MM.1S (cell line): ENCODE measurements at regions not wholly inside any gene's neighbourhood (a gene's known extent, or its start where the extent isn't known, plus 50 kb on each side); places are given as distances from the start of the nearest gene placed in this dataset.
"Not testable (repeated sequence)": the region's sequence is repeated elsewhere in the genome, so short reads cannot be mapped to it uniquely, and the experiment has no call there.

ENCODE experiments used
- DNase-seq: peaks from one replicate; pipeline ENCODE4 v3.0.0-alpha.2; 2015
- H2AFZ ChIP-seq: fragments of 300-600 bp; sonication (generic); 2 replicates; pipeline ENCODE4 v1.6.0; 2016; ENCODE audit warnings: antibody characterized with exemption, low read length
- H3F3A ChIP-seq: fragments of 300-600 bp; sonication (generic); 2 replicates; pipeline ENCODE4 v1.6.1; 2016; ENCODE audit warnings: mild to moderate bottlenecking, antibody characterized with exemption, low read length, moderate library complexity, mixed read lengths; ENCODE audit not compliant: insufficient read depth
- H3K27ac ChIP-seq: fragments of 300-600 bp; sonication (generic); 2 replicates; pipeline ENCODE4 v1.5.1; 2016; ENCODE audit warnings: mild to moderate bottlenecking, low read length
- H3K27me3 ChIP-seq: fragments of 300-600 bp; sonication (generic); replicated peaks from 2 replicates; pipeline ENCODE4 v1.6.0; 2016; ENCODE audit warnings: low read length; ENCODE audit not compliant: insufficient read depth
- H3K36me3 ChIP-seq: fragments of 300-600 bp; sonication (generic); replicated peaks from 2 replicates; pipeline ENCODE4 v1.6.1; 2016; ENCODE audit warnings: mild to moderate bottlenecking, low read length, mixed read lengths; ENCODE audit not compliant: insufficient read depth
- H3K4me1 ChIP-seq: fragments of 300-600 bp; sonication (generic); 2 replicates; pipeline ENCODE4 v1.6.1; 2016; ENCODE audit warnings: low read length, mixed read lengths
- H3K4me2 ChIP-seq: fragments of 300-600 bp; sonication (generic); 2 replicates; pipeline ENCODE4 v1.6.0; 2016; ENCODE audit warnings: low read depth, low read length
- H3K4me3 ChIP-seq: fragments of 300-600 bp; sonication (generic); 2 replicates; pipeline ENCODE4 v1.5.1; 2016; ENCODE audit warnings: low read length, mixed read lengths
- H3K79me2 ChIP-seq: fragments of 300-600 bp; sonication (generic); 2 replicates; pipeline ENCODE4 v1.6.1; 2016; ENCODE audit warnings: mixed run types, low read length, mixed read lengths
- H3K9ac ChIP-seq: fragments of 300-600 bp; sonication (generic); 2 replicates; pipeline ENCODE4 v1.6.1; 2016; ENCODE audit warnings: low read length, mixed read lengths
- H3K9me2 ChIP-seq: fragments of 300-600 bp; sonication (generic); replicated peaks from 2 replicates; pipeline ENCODE4 v1.6.1; 2016; ENCODE audit warnings: mild to moderate bottlenecking, low read length, mixed read lengths; ENCODE audit not compliant: insufficient read depth
- H3K9me3 ChIP-seq: fragments of 300-600 bp; sonication (generic); replicated peaks from 2 replicates; pipeline ENCODE4 v1.6.1; 2016; ENCODE audit warnings: mild to moderate bottlenecking, low read length, mixed read lengths; ENCODE audit not compliant: insufficient read depth
- H4K20me1 ChIP-seq: fragments of 300-600 bp; sonication (generic); 2 replicates; pipeline ENCODE4 v1.6.1; 2016; ENCODE audit warnings: mild to moderate bottlenecking, low read length, moderate library complexity, mixed read lengths; ENCODE audit not compliant: insufficient read depth
- EZH2 ChIP-seq: fragments of 300-600 bp; sonication (generic); optimal IDR thresholded peaks from 2 replicates; pipeline ENCODE3; 2017; ENCODE audit warnings: low read depth, mild to moderate bottlenecking, antibody characterized with exemption, low read length, mixed read lengths
- EZH2phosphoT487 ChIP-seq: fragments of 300-600 bp; sonication (generic); IDR thresholded peaks from 2 replicates; pipeline ENCODE4 v1.6.1; 2018; ENCODE audit warnings: antibody characterized with exemption, low read length
- TF ChIP-seq, protein P1 (sequence below): fragments of 300-600 bp; sonication (generic); IDR thresholded peaks from 2 replicates; pipeline ENCODE4 v1.5.1; 2016; ENCODE audit warnings: antibody characterized with exemption, low read length, mixed read lengths

DNA sequence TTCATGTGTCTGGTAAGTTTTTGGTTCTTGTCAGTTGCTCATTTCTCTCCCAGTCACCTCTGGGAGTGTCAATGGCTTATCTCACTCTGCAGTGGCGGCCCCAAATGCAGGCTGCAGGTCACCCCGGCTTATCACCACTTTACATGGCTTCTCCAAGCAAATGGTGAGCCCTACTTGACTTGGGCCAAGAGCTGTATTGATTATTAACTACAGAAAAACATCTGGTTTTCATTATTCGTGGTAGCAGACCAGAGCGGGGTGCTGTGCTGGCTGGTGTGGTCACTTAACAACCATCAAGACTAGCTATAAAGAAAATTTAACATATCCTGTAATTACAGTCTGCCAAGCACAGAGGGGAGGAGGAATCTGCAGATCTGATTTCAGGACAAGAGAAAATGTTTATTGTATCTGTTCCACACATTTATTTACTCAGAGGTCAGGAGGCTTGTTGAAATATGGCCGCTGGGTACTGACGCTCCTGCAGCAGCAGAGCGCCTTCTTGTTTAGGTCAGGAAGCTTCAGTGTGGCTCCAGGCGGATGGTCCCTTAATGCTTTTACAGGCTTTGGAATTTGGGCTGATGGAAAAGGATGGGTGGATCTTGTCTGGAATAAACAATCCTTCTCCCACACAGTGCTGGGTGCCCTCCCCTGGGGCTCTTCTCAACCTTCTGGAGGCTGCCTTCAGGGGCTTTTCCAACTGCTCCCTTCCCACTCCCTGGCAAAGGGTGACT is 87.8 kb downstream of the HLX start:
- Histone ChIP-seq H3F3A (no peaks in the 10 kb centered on the region), H3K4me1 (no peaks in the 10 kb centered on the region), H3K36me3 (no peaks in the 10 kb centered on the region), H3K9ac (no peak overlapping the region), H3K79me2 (no peaks in the 10 kb centered on the region), H3K4me3 (no peak overlapping the region), H3K9me3 (no peaks in the 10 kb centered on the region), H3K27me3 (no peaks in the 10 kb centered on the region), H4K20me1 (no peaks in the 10 kb centered on the region), H3K27ac (no peak overlapping the region), H3K9me2 (no peaks in the 10 kb centered on the region), H2AFZ (no peak overlapping the region), H3K4me2 (no peak overlapping the region)
- DNase-seq = no peak
- TF ChIP-seq EZH2phosphoT487 (no peak), EZH2 (no peak)
- TF ChIP-seq, protein P1, sequence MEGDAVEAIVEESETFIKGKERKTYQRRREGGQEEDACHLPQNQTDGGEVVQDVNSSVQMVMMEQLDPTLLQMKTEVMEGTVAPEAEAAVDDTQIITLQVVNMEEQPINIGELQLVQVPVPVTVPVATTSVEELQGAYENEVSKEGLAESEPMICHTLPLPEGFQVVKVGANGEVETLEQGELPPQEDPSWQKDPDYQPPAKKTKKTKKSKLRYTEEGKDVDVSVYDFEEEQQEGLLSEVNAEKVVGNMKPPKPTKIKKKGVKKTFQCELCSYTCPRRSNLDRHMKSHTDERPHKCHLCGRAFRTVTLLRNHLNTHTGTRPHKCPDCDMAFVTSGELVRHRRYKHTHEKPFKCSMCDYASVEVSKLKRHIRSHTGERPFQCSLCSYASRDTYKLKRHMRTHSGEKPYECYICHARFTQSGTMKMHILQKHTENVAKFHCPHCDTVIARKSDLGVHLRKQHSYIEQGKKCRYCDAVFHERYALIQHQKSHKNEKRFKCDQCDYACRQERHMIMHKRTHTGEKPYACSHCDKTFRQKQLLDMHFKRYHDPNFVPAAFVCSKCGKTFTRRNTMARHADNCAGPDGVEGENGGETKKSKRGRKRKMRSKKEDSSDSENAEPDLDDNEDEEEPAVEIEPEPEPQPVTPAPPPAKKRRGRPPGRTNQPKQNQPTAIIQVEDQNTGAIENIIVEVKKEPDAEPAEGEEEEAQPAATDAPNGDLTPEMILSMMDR = no peak

DNA sequence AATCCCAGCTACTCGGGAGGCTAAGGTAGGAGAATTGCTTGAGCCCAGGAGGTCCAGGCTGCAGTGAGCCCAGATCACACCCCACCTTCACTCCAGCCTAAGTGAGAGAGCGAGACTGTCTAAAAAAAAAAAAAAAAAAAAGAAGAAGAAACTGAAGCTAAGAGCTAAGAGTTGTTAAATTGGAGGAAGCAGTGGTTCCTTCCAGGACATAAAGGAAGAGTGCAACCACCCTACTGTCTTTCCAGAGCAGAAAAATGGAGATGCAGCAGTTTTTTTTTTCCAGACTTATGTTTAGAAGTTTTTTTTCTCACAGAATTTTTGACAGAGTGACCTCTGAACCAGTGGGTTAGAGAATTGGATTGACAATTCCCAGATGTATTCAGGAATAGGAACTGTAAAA is 88.7 kb downstream of the HLX start:
- DNase-seq = no peak
- Histone ChIP-seq H3K9ac (no peak overlapping the region), H3K4me3 (no peak overlapping the region), H3K9me3 (no peaks in the 10 kb centered on the region), H3K36me3 (no peaks in the 10 kb centered on the region), H3K4me1 (no peaks in the 10 kb centered on the region), H3K9me2 (no peaks in the 10 kb centered on the region), H3F3A (no peaks in the 10 kb centered on the region), H3K4me2 (no peak overlapping the region), H3K27me3 (no peaks in the 10 kb centered on the region), H3K27ac (no peak overlapping the region), H3K79me2 (no peaks in the 10 kb centered on the region), H4K20me1 (no peaks in the 10 kb centered on the region), H2AFZ (no peak overlapping the region)
- TF ChIP-seq EZH2 (no peak), EZH2phosphoT487 (no peak)
- TF ChIP-seq, protein P1 = no peak

DNA sequence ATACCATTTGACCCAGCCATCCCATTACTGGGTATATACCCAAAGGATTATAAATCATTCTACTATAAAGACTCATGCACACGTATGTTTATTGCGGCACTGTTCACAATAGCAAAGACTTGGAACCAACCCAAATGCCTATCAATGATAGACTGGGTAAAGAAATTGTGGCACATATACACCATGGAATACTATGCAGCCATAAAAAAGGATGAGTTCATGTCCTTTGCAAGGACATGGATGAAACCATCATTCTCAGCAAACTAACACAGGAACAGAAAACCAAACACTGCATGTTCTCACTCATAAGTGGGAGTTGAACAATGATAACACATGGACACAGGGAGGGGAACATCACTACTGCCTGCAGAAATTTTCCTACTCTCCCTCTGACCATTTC is 90.0 kb downstream of the HLX start:
- not testable (repeated sequence) for H3F3A ChIP-seq, H3K9me3 ChIP-seq, H4K20me1 ChIP-seq, H3K9me2 ChIP-seq, H3K9ac ChIP-seq, H3K27ac ChIP-seq, H3K27me3 ChIP-seq, H3K4me1 ChIP-seq, H3K4me3 ChIP-seq, H2AFZ ChIP-seq, H3K4me2 ChIP-seq, H3K79me2 ChIP-seq, DNase-seq, H3K36me3 ChIP-seq

DNA sequence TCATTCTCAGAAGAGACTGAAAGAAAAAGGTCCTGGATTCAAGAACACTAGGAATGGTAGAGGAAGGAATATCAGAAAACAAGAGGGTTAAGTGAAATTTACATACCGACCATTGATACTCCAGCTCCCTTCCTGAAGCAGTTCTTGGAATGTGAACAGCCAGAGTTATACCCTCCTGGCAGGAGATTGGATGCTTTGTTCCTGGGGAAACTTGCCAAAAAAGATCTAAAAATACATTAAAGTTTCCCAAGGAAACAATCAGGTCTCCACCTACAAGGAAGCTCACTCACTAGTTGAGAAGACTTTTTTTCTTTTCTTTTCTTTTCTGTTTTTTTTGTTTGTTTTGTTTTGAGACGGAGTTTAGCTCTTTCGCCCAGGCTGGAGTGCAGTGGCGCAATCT is 91.1 kb downstream of the HLX start:
- Histone ChIP-seq H3K27me3 (no peaks in the 10 kb centered on the region), H2AFZ (no peak overlapping the region)
- TF ChIP-seq EZH2phosphoT487 = no peak
- TF ChIP-seq, protein P1 = no peak
- no peak for TF ChIP-seq EZH2

More for the DNA sequence above, 91.1 kb downstream of the HLX start:
- no peak overlapping the region for H3K9ac ChIP-seq
- no peaks in the 10 kb centered on the region for H3F3A ChIP-seq
- no peaks in the 10 kb centered on the region for H3K79me2 ChIP-seq
- no peaks in the 10 kb centered on the region for H3K36me3 ChIP-seq
- H3K9me3 ChIP-seq = no peaks in the 10 kb centered on the region
- no peak overlapping the region for H3K4me2 ChIP-seq
- H3K4me3 ChIP-seq = no peak overlapping the region
- no peaks in the 10 kb centered on the region for H3K4me1 ChIP-seq
- DNase-seq = no peak
- no peaks in the 10 kb centered on the region for H4K20me1 ChIP-seq
- H3K27ac ChIP-seq = no peak overlapping the region
- H3K9me2 ChIP-seq = no peaks in the 10 kb centered on the region
